HEK293T (cell line): ENCODE measurements at regions not wholly inside any gene's neighbourhood (a gene's known extent, or its start where the extent isn't known, plus 50 kb on each side); places are given as distances from the start of the nearest gene placed in this dataset.

Source experiments
- CTCF ChIA-PET: fragments of 350-600 bp; formaldehyde crosslinking; extraction: SDS; loops from one replicate; lab custom pipeline; 2021; ENCODE audit warnings: antibody characterized with exemption, inconsistent platforms; lab: Yijun Ruan, JAX
- POLR2A ChIA-PET: fragments of 350-600 bp; formaldehyde crosslinking; extraction: SDS; loops from one replicate; lab custom pipeline; 2020; ENCODE audit warnings: antibody characterized with exemption, inconsistent platforms; lab: Yijun Ruan, JAX
- DNase-seq: peaks from one replicate; pipeline ENCODE4 v3.0.0; 2012; ENCODE audit warnings: mixed read lengths; ENCODE audit errors: extremely low spot score
- BHLHE40 ChIP-seq: fragments of 450-650 bp; IDR thresholded peaks from 2 replicates; pipeline ENCODE4 v1.6.1; 2016; ENCODE audit warnings: mild to moderate bottlenecking, moderate library complexity, borderline replicate concordance
- CTBP1 ChIP-seq: fragments of 450-650 bp; IDR thresholded peaks from 2 replicates; pipeline ENCODE4 v1.6.1; 2016; ENCODE audit warnings: borderline replicate concordance
- ELF4 ChIP-seq: fragments of 450-650 bp; IDR thresholded peaks from 2 replicates; pipeline ENCODE4 v1.6.1; 2017; ENCODE audit warnings: antibody characterized with exemption
- FOXA1 ChIP-seq: fragments of 450-650 bp; IDR thresholded peaks from 2 replicates; pipeline ENCODE4 v1.6.1; 2016; ENCODE audit warnings: mild to moderate bottlenecking
- FOXK2 ChIP-seq: fragments of 450-650 bp; IDR thresholded peaks from 2 replicates; pipeline ENCODE4 v1.6.1; 2016; ENCODE audit warnings: mild to moderate bottlenecking
- FOXM1 ChIP-seq: fragments of 450-650 bp; IDR thresholded peaks from 2 replicates; pipeline ENCODE4 v1.6.1; 2017; ENCODE audit warnings: mild to moderate bottlenecking, borderline replicate concordance
- HDGF ChIP-seq: fragments of 450-650 bp; IDR thresholded peaks from 2 replicates; pipeline ENCODE4 v1.6.1; 2017; ENCODE audit warnings: antibody characterized with exemption, borderline replicate concordance
- L3MBTL2 ChIP-seq: fragments of 450-650 bp; conservative IDR thresholded peaks from 2 replicates; pipeline ENCODE4 v1.6.1; 2016; ENCODE audit warnings: mild to moderate bottlenecking
- LEF1 ChIP-seq: fragments of 450-650 bp; IDR thresholded peaks from 2 replicates; pipeline ENCODE4 v1.6.1; 2017; ENCODE audit warnings: mild to moderate bottlenecking, borderline replicate concordance
- NFRKB ChIP-seq: fragments of 450-650 bp; IDR thresholded peaks from 2 replicates; pipeline ENCODE4 v1.6.1; 2016; ENCODE audit warnings: mild to moderate bottlenecking, moderate library complexity
- PKNOX1 ChIP-seq: fragments of 450-650 bp; IDR thresholded peaks from 2 replicates; pipeline ENCODE4 v1.6.1; 2016
- SP1 ChIP-seq: fragments of 450-650 bp; IDR thresholded peaks from 2 replicates; pipeline ENCODE4 v1.6.1; 2017
- SUZ12 ChIP-seq: fragments of 450-650 bp; IDR thresholded peaks from 2 replicates; pipeline ENCODE4 v1.6.1; 2016; ENCODE audit warnings: mild to moderate bottlenecking
- TARDBP ChIP-seq: fragments of 450-650 bp; IDR thresholded peaks from 2 replicates; pipeline ENCODE4 v1.6.1; 2016
- ZNF384 ChIP-seq: fragments of 450-650 bp; IDR thresholded peaks from 2 replicates; pipeline ENCODE4 v1.6.1; 2016

DNA sequence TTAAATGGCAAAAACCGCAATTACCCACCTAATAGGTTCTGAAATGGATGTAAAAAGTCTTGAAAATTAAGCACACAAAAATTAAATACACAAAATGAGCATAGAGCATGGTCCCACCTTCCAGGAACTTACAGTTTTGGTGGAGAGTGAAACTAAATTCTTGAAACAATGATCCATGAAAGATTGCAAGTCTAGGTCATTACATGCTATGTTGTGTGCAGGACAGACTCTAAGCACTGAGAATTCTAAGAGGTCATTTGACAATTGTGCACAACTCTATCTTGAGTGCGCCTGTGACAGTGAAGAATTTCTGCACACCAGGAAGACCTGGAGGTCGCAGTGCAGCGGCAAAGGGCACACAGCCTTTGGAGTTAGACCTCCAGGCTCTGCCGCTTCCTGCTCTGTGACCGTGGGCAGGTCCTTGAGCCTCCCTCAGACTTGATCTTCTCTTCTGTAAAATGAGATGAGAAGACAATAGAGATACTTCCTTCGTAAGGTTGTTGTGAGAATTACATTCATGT, 153.3 kb upstream of the TPM1 start:
- POLR2A ChIA-PET: no interaction called here
- CTCF ChIA-PET: no interaction called here
- no peak for DNase-seq
- no peak for TF ChIP-seq ZNF384
- TF ChIP-seq PKNOX1: no peak

GRCh38 chr15:62889734-62890505, 152.6 kb upstream of the TPM1 start:
- POLR2A ChIA-PET: no interaction called here

GRCh38 chr15:62894322-62895085, 148.0 kb upstream of the TPM1 start:
- POLR2A ChIA-PET: no interaction called here
- CTCF ChIA-PET: no interaction called here
- DNase-seq: no peak
- no peak for TF ChIP-seq HDGF
- TF ChIP-seq ELF4: no peak

More at GRCh38 chr15:62889734-62890505, 152.6 kb upstream of the TPM1 start:
- no peak for DNase-seq
- TF ChIP-seq TARDBP (no peak), SP1 (no peak), ZNF384 (no peak), FOXA1 (no peak)
- CTCF ChIA-PET: interaction anchor here (0.6 kb wide), 1 partner anchor 720 kb away, joined by 3 read pairs; no protein-coding TSS in a partner anchor

DNA sequence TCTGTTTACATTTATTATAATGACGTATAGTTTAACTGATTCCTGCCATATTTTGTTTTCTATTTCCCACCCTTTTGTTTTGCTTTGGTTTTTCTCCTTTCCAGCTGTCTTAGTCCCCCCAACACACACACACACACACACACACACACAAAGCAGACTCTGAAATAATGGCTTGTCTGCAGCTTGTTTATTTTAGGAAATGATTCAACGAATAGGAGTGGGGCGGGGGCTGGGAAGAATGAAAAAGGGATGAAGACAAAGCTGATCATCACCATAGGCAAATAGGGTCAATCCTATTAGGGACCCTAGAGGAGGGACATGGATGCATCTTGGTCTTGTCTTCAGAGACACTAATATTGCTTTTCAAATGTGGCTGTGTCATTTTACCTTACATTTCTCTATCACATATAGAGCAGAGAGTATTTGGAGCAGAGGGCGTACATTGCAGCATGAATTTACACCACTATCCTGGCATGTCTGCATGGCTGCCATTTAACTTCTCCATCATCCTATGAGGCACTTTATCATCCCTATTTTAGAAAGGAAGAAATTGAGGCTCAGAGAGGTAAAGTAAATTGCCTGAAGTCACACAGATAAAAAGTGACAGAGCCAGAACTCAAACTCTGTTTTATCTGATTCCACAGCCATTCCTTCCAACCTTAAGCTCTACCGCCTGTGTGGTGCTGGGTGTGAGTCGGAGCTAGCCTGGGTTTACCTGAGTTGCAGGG, 147.2 kb upstream of the TPM1 start:
- no peak for DNase-seq
- CTCF ChIA-PET: no interaction called here
- POLR2A ChIA-PET: no interaction called here
- no peak for TF ChIP-seq TARDBP
- TF ChIP-seq NFRKB: no peak

DNA sequence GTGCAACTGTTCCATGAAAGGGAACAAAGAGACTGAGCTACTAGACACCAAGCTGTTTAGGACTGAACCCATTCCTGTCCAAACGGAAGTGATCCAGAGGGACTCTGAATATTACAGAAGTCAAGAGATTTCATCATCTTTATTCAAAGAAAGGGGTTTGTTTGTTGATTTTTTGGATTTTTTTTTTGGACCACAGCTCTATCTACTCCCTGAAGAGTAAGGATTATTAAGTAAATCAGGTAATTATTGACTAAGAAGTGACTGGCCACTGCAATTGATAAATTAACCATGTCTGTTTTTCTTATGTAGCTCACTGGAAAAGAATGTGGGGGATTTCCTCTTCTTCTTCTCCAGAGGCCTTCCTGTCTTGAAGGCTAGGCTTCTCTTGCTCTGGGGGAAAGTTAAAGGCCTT, 146.6 kb upstream of the TPM1 start:
- ChIA-PET POLR2A (no interaction called here), CTCF (no interaction called here)

DNA sequence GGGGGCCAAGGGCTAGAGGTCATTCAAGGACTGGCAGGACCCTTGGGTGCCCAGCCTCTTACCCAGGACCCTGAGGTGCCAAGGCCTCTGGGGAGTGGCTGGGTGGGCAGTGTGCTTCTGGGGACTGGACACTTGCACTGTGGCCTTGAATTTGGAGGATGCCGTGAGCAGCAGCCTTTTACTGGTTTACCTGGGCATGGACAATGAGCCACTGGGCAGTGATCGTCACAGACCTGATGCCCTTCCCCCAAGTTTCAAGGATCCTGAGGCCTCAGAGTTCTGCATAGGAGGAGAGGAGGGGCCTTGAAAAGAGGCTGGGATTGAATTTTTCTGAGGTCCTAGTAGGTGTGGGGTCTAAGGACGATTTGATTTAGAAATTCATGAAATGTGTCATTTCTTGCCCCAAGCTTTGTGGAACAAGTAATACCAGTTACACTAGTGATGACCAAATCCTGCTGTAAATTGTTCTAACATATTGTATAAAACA, 146.1 kb upstream of the TPM1 start:
- CTCF ChIA-PET: interaction anchor here (0.6 kb wide), 1 partner anchor 475 kb away, joined by 4 read pairs; no protein-coding TSS in a partner anchor
- no peak for TF ChIP-seq BHLHE40
- no peak for TF ChIP-seq ELF4
- TF ChIP-seq HDGF: no peak
- no peak for TF ChIP-seq FOXK2
- no peak for DNase-seq
- POLR2A ChIA-PET: no interaction called here

More for the DNA sequence above, 146.6 kb upstream of the TPM1 start:
- TF ChIP-seq FOXM1: no peak
- TF ChIP-seq PKNOX1: no peak
- no peak for TF ChIP-seq L3MBTL2
- TF ChIP-seq FOXA1: no peak
- TF ChIP-seq LEF1: no peak
- no peak for DNase-seq

- POLR2A ChIA-PET: no interaction called here
- CTCF ChIA-PET: interaction anchor here (0.6 kb wide), 1 partner anchor 474 kb away, joined by 4 read pairs; no protein-coding TSS in a partner anchor
- no peak for TF ChIP-seq SP1
- TF ChIP-seq CTBP1: no peak
- TF ChIP-seq LEF1: no peak
- TF ChIP-seq ELF4: no peak
- no peak for TF ChIP-seq FOXK2
- TF ChIP-seq ZNF384: no peak
- TF ChIP-seq BHLHE40: no peak
- TF ChIP-seq TARDBP: no peak
- TF ChIP-seq HDGF: no peak
- TF ChIP-seq FOXM1: no peak
- TF ChIP-seq SUZ12: no peak
- no peak for TF ChIP-seq FOXA1
- DNase-seq: no peak
Measured at GRCh38 chr15:62896969-62897486, 145.5 kb upstream of the TPM1 start.
